Parathyroid adenoma (tissue), 2 donors: ENCODE measurements at regions not wholly inside any gene's neighbourhood (a gene's known extent, or its start where the extent isn't known, plus 50 kb on each side); places are given as distances from the start of the nearest gene placed in this dataset.
"Not testable (repeated sequence)": the region's sequence is repeated elsewhere in the genome, so short reads cannot be mapped to it uniquely, and the experiment has no call there.

Experiments
- H2AFZ ChIP-seq: fragments of 300-600 bp; sonication (generic); one replicate; pipeline ENCODE4 v1.7.0; 2017; ENCODE audit warnings: antibody characterized with exemption, mild to moderate bottlenecking
- H3K27ac ChIP-seq: fragments of 300-600 bp; sonication (generic); one replicate; pipeline ENCODE4 v1.7.0; 2017
- H3K27me3 ChIP-seq: fragments of 300-600 bp; sonication (generic); one replicate; pipeline ENCODE4 v1.7.0; 2017; ENCODE audit warnings: low read length; ENCODE audit not compliant: control insufficient read depth, insufficient read depth
- H3K36me3 ChIP-seq: fragments of 300-600 bp; sonication (generic); one replicate; pipeline ENCODE4 v1.7.0; 2017; ENCODE audit warnings: low read length; ENCODE audit not compliant: control insufficient read depth, insufficient read depth
- H3K4me1 ChIP-seq: fragments of 300-600 bp; sonication (generic); one replicate; pipeline ENCODE4 v1.7.0; 2017; ENCODE audit warnings: control low read depth
- H3K4me2 ChIP-seq: fragments of 300-600 bp; sonication (generic); one replicate; pipeline ENCODE4 v1.7.0; 2017; ENCODE audit warnings: low read length
- H3K4me3 ChIP-seq: fragments of 300-600 bp; sonication (generic); one replicate; pipeline ENCODE4 v1.7.0; 2017; ENCODE audit warnings: low read depth, low read length
- H3K79me2 ChIP-seq: fragments of 300-600 bp; sonication (generic); one replicate; pipeline ENCODE4 v1.7.0; 2017; ENCODE audit warnings: control low read depth
- H3K9ac ChIP-seq: fragments of 300-600 bp; sonication (generic); one replicate; pipeline ENCODE4 v1.7.0; 2017; ENCODE audit warnings: mild to moderate bottlenecking
- H3K9me3 ChIP-seq: fragments of 300-600 bp; sonication (generic); one replicate; pipeline ENCODE4 v1.7.0; 2017; ENCODE audit warnings: low read length; ENCODE audit not compliant: control insufficient read depth
- CTCF ChIP-seq: fragments of 300-600 bp; sonication (generic); IDR thresholded peaks from one replicate; pipeline ENCODE4 v1.7.0; 2017; ENCODE audit warnings: antibody characterized with exemption, mild to moderate bottlenecking
- donor health status: primary hyperparathyroidism.

- not testable (repeated sequence) for H3K9me3 ChIP-seq, H3K4me1 ChIP-seq, H3K27ac ChIP-seq, H2AFZ ChIP-seq, H3K27me3 ChIP-seq, H3K36me3 ChIP-seq, H3K4me2 ChIP-seq, H3K9ac ChIP-seq, H3K79me2 ChIP-seq, H3K4me3 ChIP-seq
These were observed 80.9 kb upstream of the SAMD11 start for GRCh38 chr1:842799-843198.

DNA sequence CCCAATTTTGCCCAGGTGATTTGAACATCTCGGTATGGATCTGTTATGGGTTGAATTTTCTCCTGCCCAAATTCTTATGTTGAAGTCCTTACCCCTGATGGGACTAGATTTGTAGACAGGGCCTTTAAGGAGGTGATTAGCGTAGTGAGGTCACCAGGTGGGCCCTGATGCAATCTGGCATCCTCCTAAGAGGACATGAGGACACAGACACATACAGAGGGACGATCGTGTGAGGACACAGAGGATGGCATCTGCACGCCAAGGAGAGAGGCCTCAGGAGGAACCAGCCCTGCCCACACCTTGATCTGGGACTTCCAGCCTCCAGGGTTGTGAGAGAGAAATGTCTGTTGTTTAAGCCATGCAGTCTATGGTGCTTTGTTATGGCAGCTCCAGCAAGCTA is 79.8 kb upstream of the SAMD11 start:
- H3K4me1 ChIP-seq, H3K79me2 ChIP-seq, H3K27ac ChIP-seq, H2AFZ ChIP-seq, H3K9ac ChIP-seq, H3K27me3 ChIP-seq, H3K36me3 ChIP-seq, H3K4me3 ChIP-seq, H3K9me3 ChIP-seq, H3K4me2 ChIP-seq: not testable (repeated sequence)

GRCh38 chr1:844472-845026 is 79.2 kb upstream of the SAMD11 start:
- no peaks in the 10 kb centered on the region for H3K79me2 ChIP-seq
- H2AFZ ChIP-seq, result no peak overlapping the region
- H3K9me3 ChIP-seq, result no peaks in the 10 kb centered on the region
- no peaks in the 10 kb centered on the region for H3K36me3 ChIP-seq
- no peak overlapping the region for H3K27ac ChIP-seq
- H3K4me1 ChIP-seq, result no peaks in the 10 kb centered on the region
- H3K9ac ChIP-seq, result no peak overlapping the region
- H3K4me3 ChIP-seq, result no peak overlapping the region
- H3K27me3 ChIP-seq, result no peaks in the 10 kb centered on the region
- H3K4me2 ChIP-seq, result no peak overlapping the region
- no peak for TF ChIP-seq CTCF

DNA sequence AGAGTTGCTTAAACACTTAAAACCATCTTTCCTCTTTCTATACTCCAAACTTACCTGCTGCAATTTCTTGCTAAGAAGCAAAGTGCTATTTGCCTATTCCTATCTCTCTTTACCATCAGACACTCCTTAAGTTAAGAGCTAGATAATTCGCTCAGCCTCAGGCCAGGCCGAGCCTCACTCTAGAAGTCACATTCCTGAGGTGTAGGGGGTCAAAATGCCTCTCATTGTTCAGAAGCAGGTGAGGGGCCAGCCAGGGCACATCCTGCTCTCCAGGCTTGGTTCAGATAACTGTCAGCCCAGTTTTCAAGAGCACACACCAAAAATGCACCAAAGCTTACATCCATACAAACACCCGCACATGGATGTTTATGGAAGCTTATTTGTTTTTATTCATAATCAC is 78.1 kb upstream of the SAMD11 start:
- not testable (repeated sequence) for H2AFZ ChIP-seq, H3K9ac ChIP-seq, H3K4me3 ChIP-seq, H3K4me2 ChIP-seq, H3K36me3 ChIP-seq, H3K79me2 ChIP-seq, H3K9me3 ChIP-seq, H3K27ac ChIP-seq, H3K27me3 ChIP-seq, H3K4me1 ChIP-seq

- not testable (repeated sequence) for H3K27ac ChIP-seq
These were observed 73.8 kb upstream of the SAMD11 start for GRCh38 chr1:849873-850272.

GRCh38 chr1:850318-850717 is 73.4 kb upstream of the SAMD11 start:
- H3K4me2 ChIP-seq, H3K27me3 ChIP-seq, H3K4me3 ChIP-seq, H3K4me1 ChIP-seq, H2AFZ ChIP-seq, H3K27ac ChIP-seq, H3K36me3 ChIP-seq, H3K79me2 ChIP-seq, H3K9me3 ChIP-seq, H3K9ac ChIP-seq: not testable (repeated sequence)

More at GRCh38 chr1:849873-850272, 73.8 kb upstream of the SAMD11 start:
- not testable (repeated sequence) for H3K9ac ChIP-seq, H3K4me2 ChIP-seq, H3K27me3 ChIP-seq, H3K36me3 ChIP-seq, H3K4me3 ChIP-seq, H3K4me1 ChIP-seq, H3K79me2 ChIP-seq, H2AFZ ChIP-seq, H3K9me3 ChIP-seq

- H3K36me3 ChIP-seq, H3K4me3 ChIP-seq, H3K4me2 ChIP-seq, H3K27me3 ChIP-seq, H3K79me2 ChIP-seq, H2AFZ ChIP-seq, H3K4me1 ChIP-seq, H3K9me3 ChIP-seq, H3K27ac ChIP-seq, H3K9ac ChIP-seq: not testable (repeated sequence)
These were observed 72.3 kb upstream of the SAMD11 start for GRCh38 chr1:851398-851797.

DNA sequence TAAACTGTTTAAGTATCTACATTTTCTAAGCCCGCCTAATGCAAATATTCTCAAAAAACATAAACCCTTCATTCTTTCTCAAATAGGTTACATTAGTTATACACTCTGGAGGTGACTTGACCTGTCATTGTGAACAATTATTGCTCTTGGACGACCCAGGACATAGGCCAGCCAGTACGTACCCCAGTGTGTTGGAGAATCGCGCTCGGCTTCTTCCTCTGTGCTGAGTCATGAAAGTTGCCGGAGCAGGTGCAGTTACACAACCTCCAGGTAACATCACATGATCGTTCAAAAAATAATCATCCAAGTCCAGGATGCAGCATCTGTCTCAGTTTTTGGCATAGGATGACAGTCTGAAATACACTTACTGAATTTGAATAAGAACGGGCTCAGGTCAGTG is 71.9 kb upstream of the SAMD11 start:
- H3K27me3 ChIP-seq, H3K27ac ChIP-seq, H3K36me3 ChIP-seq: not testable (repeated sequence)

DNA sequence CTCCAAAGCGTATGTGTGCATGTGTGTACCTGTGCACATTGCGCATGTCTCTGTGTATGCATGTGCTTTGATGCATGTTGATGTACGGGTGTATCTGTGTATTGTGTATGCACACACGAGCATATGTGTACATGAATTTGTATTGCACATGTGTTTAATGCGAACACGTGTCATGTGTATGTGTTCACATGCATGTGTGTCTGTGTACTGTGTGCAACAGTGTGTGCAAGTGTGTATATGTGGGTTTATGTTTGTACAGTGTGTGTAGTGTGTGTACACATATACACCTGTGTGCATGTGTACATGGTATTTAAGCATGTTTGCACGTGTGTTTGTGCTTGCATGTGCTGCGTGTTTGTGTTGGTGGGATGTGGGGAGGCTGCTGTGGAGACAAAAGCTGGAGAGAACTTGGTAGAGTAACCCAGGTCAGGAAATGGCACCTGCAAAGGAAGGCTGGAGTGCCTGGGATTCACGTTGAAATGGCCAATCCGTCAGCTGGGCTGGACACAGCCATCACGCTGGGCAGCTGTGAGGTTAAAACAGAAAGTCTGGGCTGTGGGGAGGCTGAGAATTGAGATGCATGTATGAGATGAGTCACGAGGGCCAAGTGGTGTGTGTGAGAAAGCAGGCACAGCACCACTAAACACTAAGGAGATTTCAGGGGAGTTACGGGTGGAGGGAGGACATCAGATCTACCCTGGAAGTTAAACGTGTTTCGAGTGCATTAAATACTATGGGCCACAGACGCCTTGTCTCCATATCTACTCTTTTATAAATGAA is 68.3 kb upstream of the SAMD11 start:
- not testable (repeated sequence) for H3K27ac ChIP-seq, H3K4me3 ChIP-seq, H3K4me1 ChIP-seq, H3K36me3 ChIP-seq, H3K9ac ChIP-seq, H3K9me3 ChIP-seq, H2AFZ ChIP-seq, H3K27me3 ChIP-seq, H3K4me2 ChIP-seq, H3K79me2 ChIP-seq

More for the DNA sequence above, 71.9 kb upstream of the SAMD11 start:
- H2AFZ ChIP-seq, H3K4me1 ChIP-seq, H3K4me2 ChIP-seq, H3K4me3 ChIP-seq, H3K9me3 ChIP-seq, H3K9ac ChIP-seq, H3K79me2 ChIP-seq: not testable (repeated sequence)

- not testable (repeated sequence) for H2AFZ ChIP-seq, H3K27me3 ChIP-seq, H3K4me2 ChIP-seq, H3K4me3 ChIP-seq, H3K9ac ChIP-seq, H3K79me2 ChIP-seq, H3K27ac ChIP-seq, H3K9me3 ChIP-seq, H3K36me3 ChIP-seq, H3K4me1 ChIP-seq
These were observed 67.1 kb upstream of the SAMD11 start for GRCh38 chr1:856541-857057.
